HCT116 (cell line): ENCODE measurements at regions not wholly inside any gene's neighbourhood (a gene's known extent, or its start where the extent isn't known, plus 50 kb on each side); places are given as distances from the start of the nearest gene placed in this dataset.

Experiments used
- ATAC-seq: fragments of 200-7000 bp; cut with Tn5 transposase; 2 replicates; pipeline ENCODE4 v1.9.1; 2020; ENCODE audit warnings: mild to moderate bottlenecking, moderate library complexity
- BruUV-seq: library from RNA; stranded (reverse); fragments of 400-500 nt; replicated peaks from 2 replicates; lab custom pipeline; 2021; lab: Mats Ljungman, UMichigan
- CTCF ChIA-PET: fragments of 300-600 bp; sonication (Branson Sonifier 250); formaldehyde crosslinking; loops from one replicate; lab custom pipeline; 2021; ENCODE audit warnings: antibody characterized with exemption; lab: Charles Lee
- POLR2A ChIA-PET: fragments of 300-600, 350-600 bp; sonication (Branson Sonifier 250); formaldehyde crosslinking; loops from one replicate; lab custom pipeline; 2021; ENCODE audit warnings: antibody characterized with exemption; lab: Charles Lee
- RAD21 ChIA-PET, 2 experiments: fragments of 300-600 bp; sonication (Branson Sonifier 250); formaldehyde crosslinking; loops; one replicate each; lab custom pipeline; 2023; ENCODE audit warnings: low total read pairs in 2 of 2; ENCODE audit not compliant: uncharacterized antibody in 2 of 2, unreplicated experiment in 2 of 2, low non-redundant PET in 1 of 2; lab: Charles Lee
- DNase-seq: peaks from one replicate; pipeline ENCODE4 v3.0.0-alpha.2; 2010; ENCODE audit warnings: low read depth, low spot score
- H2AFZ ChIP-seq: fragments of 200-600 bp; shearing (Covaris generic), sonication (generic); 2 replicates; pipeline ENCODE4 v1.6.1; 2017; ENCODE audit warnings: low read depth, mixed run types, mixed read lengths, antibody characterized with exemption, low read length; ENCODE audit not compliant: poor library complexity, severe bottlenecking
- H3K27ac ChIP-seq: 2 replicates; pipeline ENCODE4 v1.5.1; 2012; ENCODE audit warnings: low read depth, low read length
- H3K27me3 ChIP-seq: fragments of 200-600 bp; sonication (generic); 2 replicates; pipeline ENCODE4 v1.6.1; 2016; ENCODE audit warnings: mixed run types, low read length, mixed read lengths; ENCODE audit not compliant: insufficient read depth
- H3K36me3 ChIP-seq, 2 experiments: fragments of 200-500 bp in 1 of 2; fragments of 200-600 bp in 1 of 2; sonication (Bioruptor generic) in 1 of 2; sonication (generic) in 1 of 2; 2 replicates each; pipeline versions ENCODE4 v1.5.1 to v1.6.1; 2014 to 2016; ENCODE audit warnings: low read length in 2 of 2, inconsistent platforms in 1 of 2, mixed read lengths in 1 of 2, mixed run types in 1 of 2; ENCODE audit not compliant: insufficient read depth in 2 of 2, control insufficient read depth in 1 of 2
- H3K4me1 ChIP-seq, 2 experiments: fragments of 200-600 bp in 1 of 2; sonication (generic) in 1 of 2; 2 replicates each; pipeline versions ENCODE4 v1.5.1 to v1.6.1; 2012 to 2017; ENCODE audit warnings: low read length in 2 of 2, inconsistent platforms in 1 of 2, mild to moderate bottlenecking in 1 of 2, mixed read lengths in 1 of 2, mixed run types in 1 of 2, moderate library complexity in 1 of 2; ENCODE audit not compliant: insufficient read depth in 2 of 2, control insufficient read depth in 1 of 2
- H3K4me2 ChIP-seq: fragments of 200-600 bp; sonication (generic); 2 replicates; pipeline ENCODE4 v1.6.1; 2017; ENCODE audit warnings: mixed run types, low read length, mixed read lengths
- H3K4me3 ChIP-seq, 2 experiments: fragments of 200-600 bp in 1 of 2; sonication (generic) in 1 of 2; replicated peaks in 1 of 2; 2 replicates each; pipeline ENCODE4 v1.5.1; 2011 to 2016; ENCODE audit warnings: low read length in 2 of 2, control low read depth in 1 of 2, low read depth in 1 of 2, mild to moderate bottlenecking in 1 of 2, mixed read lengths in 1 of 2, mixed run types in 1 of 2
- H3K79me2 ChIP-seq: fragments of 200-600 bp; sonication (generic); 2 replicates; pipeline ENCODE4 v1.6.1; 2017; ENCODE audit warnings: mild to moderate bottlenecking, mixed run types, low read length, moderate library complexity, mixed read lengths; ENCODE audit not compliant: insufficient read depth
- H3K9ac ChIP-seq: fragments of 200-600 bp; sonication (generic); 2 replicates; pipeline ENCODE4 v1.6.1; 2016; ENCODE audit warnings: low read length, mixed read lengths
- H3K9me2 ChIP-seq: fragments of 200-600 bp; sonication (generic), shearing (Covaris generic); 2 replicates; pipeline ENCODE4 v1.6.1; 2017; ENCODE audit warnings: mixed run types, mild to moderate bottlenecking, moderate library complexity; ENCODE audit not compliant: insufficient read depth
- H3K9me3 ChIP-seq, 2 experiments: fragments of 200-500 bp in 1 of 2; fragments of 200-600 bp in 1 of 2; sonication (Bioruptor generic) in 1 of 2; sonication (generic) in 1 of 2; 2 replicates each; pipeline ENCODE4 v1.6.1; 2014 to 2017; ENCODE audit warnings: low read length in 2 of 2, mixed read lengths in 2 of 2, inconsistent platforms in 1 of 2, low read depth in 1 of 2, mild to moderate bottlenecking in 1 of 2, mixed run types in 1 of 2, moderate library complexity in 1 of 2; ENCODE audit not compliant: control insufficient read depth in 1 of 2, insufficient read depth in 1 of 2
- H4K20me1 ChIP-seq: fragments of 200-600 bp; sonication (generic), shearing (Covaris generic); 2 replicates; pipeline ENCODE4 v1.6.1; 2017; ENCODE audit warnings: mixed run types, mild to moderate bottlenecking, moderate library complexity; ENCODE audit not compliant: insufficient read depth
- CBX3 ChIP-seq: IDR thresholded peaks from 2 replicates; pipeline ENCODE4 v1.6.1; 2012; ENCODE audit warnings: low read depth
- ELF1 ChIP-seq: IDR thresholded peaks from 2 replicates; pipeline ENCODE4 v1.6.1; 2012; ENCODE audit warnings: low read depth, borderline replicate concordance
- EZH2 ChIP-seq: fragments of 200-600 bp; sonication (generic); IDR thresholded peaks from 2 replicates; pipeline ENCODE4 v1.6.1; 2017; ENCODE audit warnings: antibody characterized with exemption, mixed run types
- EZH2phosphoT487 ChIP-seq: fragments of 200-600 bp; IDR thresholded peaks from 2 replicates; pipeline ENCODE4 v1.6.1; 2018; ENCODE audit warnings: antibody characterized with exemption, borderline replicate concordance
- FOSL1 ChIP-seq: IDR thresholded peaks from 2 replicates; pipeline ENCODE4 v1.6.1; 2012; ENCODE audit warnings: low read depth
- JUND ChIP-seq: IDR thresholded peaks from 2 replicates; pipeline ENCODE4 v1.6.1; 2012
- POLR2A ChIP-seq: IDR thresholded peaks from 2 replicates; pipeline ENCODE4 v1.7.0; 2011; ENCODE audit warnings: borderline replicate concordance; ENCODE audit not compliant: insufficient read depth, insufficient read length; ENCODE audit errors: extremely low read depth
- RAD21 ChIP-seq: IDR thresholded peaks from 2 replicates; pipeline ENCODE4 v1.6.1; 2012; ENCODE audit warnings: low read depth, mild to moderate bottlenecking
- SIN3A ChIP-seq: IDR thresholded peaks from 2 replicates; pipeline ENCODE4 v1.6.1; 2012; ENCODE audit warnings: low read depth
- SP1 ChIP-seq: IDR thresholded peaks from 2 replicates; pipeline ENCODE4 v1.6.1; 2012; ENCODE audit warnings: low read depth
- SRF ChIP-seq: IDR thresholded peaks from 2 replicates; pipeline ENCODE4 v1.6.1; 2012; ENCODE audit warnings: low read depth
- TCF7L2 ChIP-seq: IDR thresholded peaks from 2 replicates; pipeline ENCODE4 v1.7.0; 2011; ENCODE audit warnings: borderline replicate concordance, inconsistent platforms; ENCODE audit not compliant: insufficient read depth, insufficient read length; ENCODE audit errors: extremely low read depth
- YY1 ChIP-seq: IDR thresholded peaks from 2 replicates; pipeline ENCODE4 v1.6.1; 2011; ENCODE audit warnings: low read length, low read depth, moderate library complexity, mild to moderate bottlenecking; ENCODE audit not compliant: insufficient replicate concordance; ENCODE audit errors: extremely low read depth
- ZFX ChIP-seq: fragments of 450-650 bp; IDR thresholded peaks from 2 replicates; pipeline ENCODE4 v1.6.1; 2017
- ZNF274 ChIP-seq: fragments of 200-500 bp; sonication (Bioruptor generic); IDR thresholded peaks from 2 replicates; pipeline ENCODE4 v1.6.1; 2014; ENCODE audit warnings: mild to moderate bottlenecking, low read depth, low read length, inconsistent platforms
- intact Hi-C: fragments of 100-400 bp; cut with micrococcal nuclease; formaldehyde crosslinking; loops from 2 replicates; pipeline ENCODE4 v1.10.0; 2022
- TF ChIP-seq, protein P1 (sequence below): IDR thresholded peaks from 2 replicates; pipeline ENCODE4 v1.6.1; 2012
- TF ChIP-seq, protein P2 (sequence below): IDR thresholded peaks from 2 replicates; pipeline ENCODE4 v1.6.1; 2012
- TF ChIP-seq, protein P3 (sequence below): IDR thresholded peaks from 2 replicates; pipeline ENCODE4 v1.6.1; 2011; ENCODE audit warnings: mild to moderate bottlenecking, low read length, moderate library complexity; ENCODE audit not compliant: insufficient replicate concordance; ENCODE audit errors: extremely low read depth
- TF ChIP-seq, protein P4 (sequence below): IDR thresholded peaks from 2 replicates; pipeline ENCODE4 v1.6.1; 2012; ENCODE audit warnings: low read depth
- TF ChIP-seq, protein P5 (sequence below), 3 experiments: fragments of 200-600 bp in 1 of 3; sonication (generic) in 1 of 3; IDR thresholded peaks in 2 of 3; conservative IDR thresholded peaks in 1 of 3; 2 replicates each; pipeline ENCODE4 v1.5.1; 2012 to 2017; ENCODE audit warnings: low read depth in 2 of 3, low read length in 2 of 3, antibody characterized with exemption in 1 of 3, borderline replicate concordance in 1 of 3, control low read depth in 1 of 3, mild to moderate bottlenecking in 1 of 3, mixed read lengths in 1 of 3, mixed run types in 1 of 3, moderate library complexity in 1 of 3; ENCODE audit not compliant: insufficient read depth in 1 of 3

DNA sequence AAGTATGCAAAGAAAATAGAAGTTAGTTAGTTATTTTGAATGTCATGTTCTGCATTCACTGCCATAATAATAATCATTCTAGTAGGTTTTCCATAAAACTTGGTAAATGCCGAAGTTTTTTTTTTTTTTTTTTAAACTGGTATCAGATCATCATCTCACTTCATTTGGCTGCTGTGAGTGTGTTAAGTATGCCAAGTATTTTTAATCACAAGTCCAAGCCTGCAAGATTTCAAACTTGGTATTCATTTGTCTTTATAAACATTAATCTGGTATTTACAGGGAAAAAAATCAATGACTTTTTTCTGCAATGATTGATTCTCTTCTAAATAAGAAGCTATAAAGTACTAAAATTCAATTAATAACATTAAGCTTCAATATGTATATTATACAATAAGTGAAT lies 248.9 kb downstream of the CCDC59 start:
- no peak for DNase-seq
- TF ChIP-seq SIN3A (no peak), EZH2phosphoT487 (no peak), ELF1 (no peak), EZH2 (no peak), ZNF274 (no peak), POLR2A (no peak), TCF7L2 (no peak), RAD21 (no peak), SP1 (no peak), JUND (no peak), YY1 (no peak), ZFX (no peak), FOSL1 (no peak), SRF (no peak), CBX3 (no peak)
- TF ChIP-seq, protein P1, sequence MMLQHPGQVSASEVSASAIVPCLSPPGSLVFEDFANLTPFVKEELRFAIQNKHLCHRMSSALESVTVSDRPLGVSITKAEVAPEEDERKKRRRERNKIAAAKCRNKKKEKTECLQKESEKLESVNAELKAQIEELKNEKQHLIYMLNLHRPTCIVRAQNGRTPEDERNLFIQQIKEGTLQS = no peak
- TF ChIP-seq, protein P2, sequence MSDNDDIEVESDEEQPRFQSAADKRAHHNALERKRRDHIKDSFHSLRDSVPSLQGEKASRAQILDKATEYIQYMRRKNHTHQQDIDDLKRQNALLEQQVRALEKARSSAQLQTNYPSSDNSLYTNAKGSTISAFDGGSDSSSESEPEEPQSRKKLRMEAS = no peak
- TF ChIP-seq, protein P3, sequence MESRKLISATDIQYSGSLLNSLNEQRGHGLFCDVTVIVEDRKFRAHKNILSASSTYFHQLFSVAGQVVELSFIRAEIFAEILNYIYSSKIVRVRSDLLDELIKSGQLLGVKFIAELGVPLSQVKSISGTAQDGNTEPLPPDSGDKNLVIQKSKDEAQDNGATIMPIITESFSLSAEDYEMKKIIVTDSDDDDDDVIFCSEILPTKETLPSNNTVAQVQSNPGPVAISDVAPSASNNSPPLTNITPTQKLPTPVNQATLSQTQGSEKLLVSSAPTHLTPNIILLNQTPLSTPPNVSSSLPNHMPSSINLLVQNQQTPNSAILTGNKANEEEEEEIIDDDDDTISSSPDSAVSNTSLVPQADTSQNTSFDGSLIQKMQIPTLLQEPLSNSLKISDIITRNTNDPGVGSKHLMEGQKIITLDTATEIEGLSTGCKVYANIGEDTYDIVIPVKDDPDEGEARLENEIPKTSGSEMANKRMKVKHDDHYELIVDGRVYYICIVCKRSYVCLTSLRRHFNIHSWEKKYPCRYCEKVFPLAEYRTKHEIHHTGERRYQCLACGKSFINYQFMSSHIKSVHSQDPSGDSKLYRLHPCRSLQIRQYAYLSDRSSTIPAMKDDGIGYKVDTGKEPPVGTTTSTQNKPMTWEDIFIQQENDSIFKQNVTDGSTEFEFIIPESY = no peak
- TF ChIP-seq, protein P4, sequence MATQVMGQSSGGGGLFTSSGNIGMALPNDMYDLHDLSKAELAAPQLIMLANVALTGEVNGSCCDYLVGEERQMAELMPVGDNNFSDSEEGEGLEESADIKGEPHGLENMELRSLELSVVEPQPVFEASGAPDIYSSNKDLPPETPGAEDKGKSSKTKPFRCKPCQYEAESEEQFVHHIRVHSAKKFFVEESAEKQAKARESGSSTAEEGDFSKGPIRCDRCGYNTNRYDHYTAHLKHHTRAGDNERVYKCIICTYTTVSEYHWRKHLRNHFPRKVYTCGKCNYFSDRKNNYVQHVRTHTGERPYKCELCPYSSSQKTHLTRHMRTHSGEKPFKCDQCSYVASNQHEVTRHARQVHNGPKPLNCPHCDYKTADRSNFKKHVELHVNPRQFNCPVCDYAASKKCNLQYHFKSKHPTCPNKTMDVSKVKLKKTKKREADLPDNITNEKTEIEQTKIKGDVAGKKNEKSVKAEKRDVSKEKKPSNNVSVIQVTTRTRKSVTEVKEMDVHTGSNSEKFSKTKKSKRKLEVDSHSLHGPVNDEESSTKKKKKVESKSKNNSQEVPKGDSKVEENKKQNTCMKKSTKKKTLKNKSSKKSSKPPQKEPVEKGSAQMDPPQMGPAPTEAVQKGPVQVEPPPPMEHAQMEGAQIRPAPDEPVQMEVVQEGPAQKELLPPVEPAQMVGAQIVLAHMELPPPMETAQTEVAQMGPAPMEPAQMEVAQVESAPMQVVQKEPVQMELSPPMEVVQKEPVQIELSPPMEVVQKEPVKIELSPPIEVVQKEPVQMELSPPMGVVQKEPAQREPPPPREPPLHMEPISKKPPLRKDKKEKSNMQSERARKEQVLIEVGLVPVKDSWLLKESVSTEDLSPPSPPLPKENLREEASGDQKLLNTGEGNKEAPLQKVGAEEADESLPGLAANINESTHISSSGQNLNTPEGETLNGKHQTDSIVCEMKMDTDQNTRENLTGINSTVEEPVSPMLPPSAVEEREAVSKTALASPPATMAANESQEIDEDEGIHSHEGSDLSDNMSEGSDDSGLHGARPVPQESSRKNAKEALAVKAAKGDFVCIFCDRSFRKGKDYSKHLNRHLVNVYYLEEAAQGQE = no peak
- TF ChIP-seq, protein P5, sequence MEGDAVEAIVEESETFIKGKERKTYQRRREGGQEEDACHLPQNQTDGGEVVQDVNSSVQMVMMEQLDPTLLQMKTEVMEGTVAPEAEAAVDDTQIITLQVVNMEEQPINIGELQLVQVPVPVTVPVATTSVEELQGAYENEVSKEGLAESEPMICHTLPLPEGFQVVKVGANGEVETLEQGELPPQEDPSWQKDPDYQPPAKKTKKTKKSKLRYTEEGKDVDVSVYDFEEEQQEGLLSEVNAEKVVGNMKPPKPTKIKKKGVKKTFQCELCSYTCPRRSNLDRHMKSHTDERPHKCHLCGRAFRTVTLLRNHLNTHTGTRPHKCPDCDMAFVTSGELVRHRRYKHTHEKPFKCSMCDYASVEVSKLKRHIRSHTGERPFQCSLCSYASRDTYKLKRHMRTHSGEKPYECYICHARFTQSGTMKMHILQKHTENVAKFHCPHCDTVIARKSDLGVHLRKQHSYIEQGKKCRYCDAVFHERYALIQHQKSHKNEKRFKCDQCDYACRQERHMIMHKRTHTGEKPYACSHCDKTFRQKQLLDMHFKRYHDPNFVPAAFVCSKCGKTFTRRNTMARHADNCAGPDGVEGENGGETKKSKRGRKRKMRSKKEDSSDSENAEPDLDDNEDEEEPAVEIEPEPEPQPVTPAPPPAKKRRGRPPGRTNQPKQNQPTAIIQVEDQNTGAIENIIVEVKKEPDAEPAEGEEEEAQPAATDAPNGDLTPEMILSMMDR (IDR thresholded peaks at IDR 0.05 in 2 of 3, conservative IDR thresholded peaks at IDR 0.05 in 1 of 3; ENCODE audit: borderline replicate concordance in 1 of 3, insufficient read depth in 1 of 3, low read depth in 2 of 3, low read length in 2 of 3) = no peak
- intact Hi-C loops = no loop called here
- no peak for ATAC-seq
- Histone ChIP-seq H3K4me1 (no peaks in the 10 kb centered on the region), H4K20me1 (no peaks in the 10 kb centered on the region), H3K36me3 (no peaks in the 10 kb centered on the region), H3K27me3 (no peaks in the 10 kb centered on the region), H3K79me2 (no peaks in the 10 kb centered on the region), H3K27ac (no peak overlapping the region), H2AFZ (no peak overlapping the region), H3K4me2 (no peak overlapping the region), H3K4me3 (no peak overlapping the region), H3K9me3 (no peaks in the 10 kb centered on the region), H3K9ac (no peak overlapping the region), H3K9me2 (0 out of 2 replicates have a peak, but pooled peaks cover 3% of the 10 kb centered on the region)
- BruUV-seq = no TSS peak
- ChIA-PET RAD21 (no interaction called here), POLR2A (no interaction called here), CTCF (no interaction called here)
